ENCODE measurements at regions not wholly inside any gene's neighbourhood (a gene's known extent, or its start where the extent isn't known, plus 50 kb on each side); places are given as distances from the start of the nearest gene placed in this dataset.

GRCh38 chr5:98504505-98504904, 269.0 kb upstream of the RGMB start (continued):
- TF ChIP-seq PRDM15 (CRISPR knock-in tag; IDR thresholded peaks at IDR 0.05): no peak

DNA sequence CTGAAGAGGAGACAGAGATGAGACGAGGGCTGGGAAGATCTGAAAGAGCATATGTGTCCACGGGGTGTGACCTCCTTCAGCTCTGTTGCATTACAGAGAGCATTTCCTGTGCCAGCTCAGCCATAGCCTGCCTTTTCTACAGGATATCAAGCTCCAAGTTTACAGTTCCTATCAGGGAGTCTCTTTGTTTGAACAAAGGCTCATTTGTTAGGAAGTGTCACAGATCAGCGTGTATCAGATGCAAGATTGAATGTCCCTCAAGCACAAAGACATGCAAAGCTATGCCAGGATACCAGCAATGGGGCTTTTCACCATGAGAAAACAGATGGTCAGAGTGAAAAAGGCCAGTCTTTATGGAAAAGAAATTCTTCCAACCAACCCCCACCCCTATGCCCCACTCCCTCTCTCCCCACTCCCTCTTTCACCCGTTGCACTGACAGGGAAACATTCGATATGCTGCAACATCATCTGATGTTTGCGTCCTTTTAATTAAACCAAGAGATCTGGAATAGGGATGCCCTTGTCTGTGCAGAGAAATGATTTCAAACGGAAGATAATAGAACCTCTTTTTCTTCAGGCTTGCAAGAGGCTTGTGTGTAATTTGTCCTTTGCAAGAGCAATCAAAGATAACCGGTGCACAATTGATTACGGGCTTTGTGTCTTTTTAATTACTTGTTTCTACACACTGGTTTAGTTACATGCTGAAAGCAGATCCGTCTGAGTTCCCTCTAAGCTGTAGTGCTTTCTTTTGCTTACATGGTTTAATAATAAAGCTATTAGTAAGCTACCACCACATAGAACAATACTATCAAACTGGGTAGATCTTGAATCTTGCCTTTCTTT, 263.1 kb upstream of the RGMB start:
- Mint-ChIP-seq H3K4me1 (peaks cover 42% of the 10 kb centered on the region), H3K36me3 (0 out of 2 replicates have a peak, but pooled peaks cover 3% of the 10 kb centered on the region), H3K4me3 (no peak overlapping the region), H3K27me3 (ENCODE audit: low read depth) (no peaks in the 10 kb centered on the region; the same call in 1 of the 2 replicates), H3K27ac (no peak overlapping the region; the same call in 1 of the 2 replicates), H3K9me3 (peaks cover 11% of the 10 kb centered on the region)
- peak; percentile 66 for ATAC-seq
- DNase-seq (ENCODE audit: low spot score): no peak
- CTCF ChIA-PET: interaction anchor here (0.6 to 2.0 kb wide), 4 partner anchors 119 to 1279 kb away, joined by 3 to 8 read pairs (median 4); no protein-coding TSS in a partner anchor
- no peak for TF ChIP-seq ERG (CRISPR knock-in tag; IDR thresholded peaks at IDR 0.05)
- POLR2A ChIA-PET: no interaction called here

DNA sequence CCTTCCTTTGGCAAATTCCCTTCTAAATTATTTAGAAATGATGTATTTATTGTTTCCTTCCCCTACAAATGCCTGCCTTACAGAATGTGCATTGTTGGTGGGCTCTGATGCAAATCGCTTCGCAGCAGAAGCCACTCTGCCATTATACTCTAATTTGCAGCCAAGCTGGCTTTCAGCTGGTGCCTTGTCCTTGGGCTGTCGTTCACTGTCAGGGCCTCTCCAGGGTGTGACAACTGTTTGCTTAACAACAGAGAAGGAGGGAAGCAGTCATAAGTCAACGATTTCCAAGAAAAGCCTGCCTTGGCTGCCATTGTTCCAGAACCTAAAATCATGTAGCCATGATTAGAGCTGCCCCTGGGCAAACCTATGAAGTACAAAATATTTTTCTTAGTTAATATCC, 260.1 kb upstream of the RGMB start:
- H3K27ac Mint-ChIP-seq: peak overlapping the region; percentile 88
- CTCF ChIA-PET: no interaction called here

More for the DNA sequence above, 260.1 kb upstream of the RGMB start:
- H3K9me3 Mint-ChIP-seq: no peaks in the 10 kb centered on the region
- no peak overlapping the region for H3K4me3 Mint-ChIP-seq
- H3K27me3 Mint-ChIP-seq (ENCODE audit: low read depth): no peaks in the 10 kb centered on the region; the same call in 1 of the 2 replicates
- H3K4me1 Mint-ChIP-seq: peaks cover 48% of the 10 kb centered on the region
- POLR2A ChIA-PET: no interaction called here
- DNase-seq (ENCODE audit: low spot score) (peak; percentile 31), ATAC-seq (peak; percentile 87)
- TF ChIP-seq USF2 (CRISPR knock-in tag; IDR thresholded peaks at IDR 0.05) (no peak), ZBTB43 (CRISPR knock-in tag; IDR thresholded peaks at IDR 0.05) (no peak), ZNF232 (CRISPR knock-in tag; IDR thresholded peaks at IDR 0.05) (no peak), PREB (CRISPR knock-in tag; IDR thresholded peaks at IDR 0.05; ENCODE audit: borderline replicate concordance) (no peak), ZNF138 (CRISPR knock-in tag; conservative IDR thresholded peaks at IDR 0.05) (no peak)
- H3K36me3 Mint-ChIP-seq: no peaks in the 10 kb centered on the region

Data from WTC11 (cell line).